ENCODE measurements at regions not wholly inside any gene's neighbourhood (a gene's known extent, or its start where the extent isn't known, plus 50 kb on each side); places are given as distances from the start of the nearest gene placed in this dataset.

GRCh38 chr2:23327887-23328286, 57.1 kb upstream of the KLHL29 start:
- DNase-seq (ENCODE audit: low read depth): no peak

- DNase-seq (ENCODE audit: low read depth): no peak
Measured at GRCh38 chr2:23330214-23330613, 54.8 kb upstream of the KLHL29 start.

Measured in activated T-cell treated with anti-CD3 and anti-CD28 coated beads for 24 hours (primary cell).